Effector memory CD8-positive, alpha-beta T cell (primary cell): ENCODE measurements at regions not wholly inside any gene's neighbourhood (a gene's known extent, or its start where the extent isn't known, plus 50 kb on each side); places are given as distances from the start of the nearest gene placed in this dataset.
"Not testable (repeated sequence)": the region's sequence is repeated elsewhere in the genome, so short reads cannot be mapped to it uniquely, and the experiment has no call there.

ENCODE experiments used
- ATAC-seq: fragments of 150-1000 bp; cut with Tn5 transposase; replicated peaks from 2 replicates; pipeline ENCODE4 v1.10.0; 2021; ENCODE audit warnings: mild to moderate bottlenecking, moderate library complexity
- DNase-seq, 3 experiments: peaks; one replicate each; pipeline ENCODE4 v3.0.0; 2021
- H3K27ac Mint-ChIP-seq, 2 donors: one replicate each; pipeline ENCODE4 v1.8.0; 2022; ENCODE audit warnings: mild to moderate bottlenecking in 2 of 2, mixed read lengths in 2 of 2, moderate library complexity in 2 of 2
- H3K27me3 Mint-ChIP-seq, 2 donors: one replicate each; pipeline ENCODE4 v1.8.0; 2022; ENCODE audit warnings: mixed read lengths in 2 of 2
- H3K36me3 Mint-ChIP-seq: one replicate; pipeline ENCODE4 v1.8.0; 2022; ENCODE audit warnings: mild to moderate bottlenecking, moderate library complexity, mixed read lengths; ENCODE audit not compliant: insufficient read depth
- H3K4me1 Mint-ChIP-seq, 2 donors: one replicate each; pipeline ENCODE4 v1.8.0; 2022; ENCODE audit warnings: low read depth in 2 of 2, mixed read lengths in 2 of 2
- H3K4me3 Mint-ChIP-seq, 2 donors: one replicate each; pipeline ENCODE4 v1.8.0; 2022; ENCODE audit warnings: mild to moderate bottlenecking in 2 of 2, mixed read lengths in 2 of 2, moderate library complexity in 2 of 2
- H3K9me3 Mint-ChIP-seq, 2 donors: one replicate each; pipeline ENCODE4 v1.8.0; 2022; ENCODE audit warnings: mixed read lengths in 2 of 2

- H3K27ac Mint-ChIP-seq = no peak overlapping the region
- H3K27me3 Mint-ChIP-seq = no peaks in the 10 kb centered on the region
- no peak for ATAC-seq
- no peaks in the 10 kb centered on the region for H3K4me1 Mint-ChIP-seq
- no peak for DNase-seq
- H3K36me3 Mint-ChIP-seq = no peaks in the 10 kb centered on the region
- no peak overlapping the region for H3K4me3 Mint-ChIP-seq
- H3K9me3 Mint-ChIP-seq = no peaks in the 10 kb centered on the region
These were observed 264.9 kb downstream of the SUCLG1 start for GRCh38 chr2:84194181-84194580.

DNA sequence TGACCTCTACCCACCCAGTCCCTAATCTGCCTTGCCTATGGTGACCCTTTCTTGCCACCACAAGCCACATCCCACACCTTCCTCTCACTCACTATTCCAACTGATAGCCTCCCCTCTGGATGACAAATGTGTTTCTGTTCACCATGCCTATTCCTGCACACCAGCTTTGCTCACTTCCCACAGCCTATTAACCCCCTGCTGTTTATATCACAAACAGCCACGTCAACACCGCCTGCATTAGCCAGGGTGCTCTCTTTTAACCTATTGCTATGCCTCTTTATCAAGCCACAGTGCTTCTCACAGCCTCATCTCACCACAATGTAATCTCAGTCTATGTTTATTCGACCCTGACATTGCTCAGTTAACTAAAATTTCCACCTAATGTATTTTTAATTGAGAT lies 271.8 kb downstream of the SUCLG1 start:
- H3K4me3 Mint-ChIP-seq = no peak overlapping the region
- H3K27ac Mint-ChIP-seq = no peak overlapping the region
- H3K4me1 Mint-ChIP-seq = no peaks in the 10 kb centered on the region
- DNase-seq (no peak), ATAC-seq (no peak)
- H3K27me3 Mint-ChIP-seq = no peaks in the 10 kb centered on the region
- H3K36me3 Mint-ChIP-seq = no peaks in the 10 kb centered on the region
- no peaks in the 10 kb centered on the region for H3K9me3 Mint-ChIP-seq

DNA sequence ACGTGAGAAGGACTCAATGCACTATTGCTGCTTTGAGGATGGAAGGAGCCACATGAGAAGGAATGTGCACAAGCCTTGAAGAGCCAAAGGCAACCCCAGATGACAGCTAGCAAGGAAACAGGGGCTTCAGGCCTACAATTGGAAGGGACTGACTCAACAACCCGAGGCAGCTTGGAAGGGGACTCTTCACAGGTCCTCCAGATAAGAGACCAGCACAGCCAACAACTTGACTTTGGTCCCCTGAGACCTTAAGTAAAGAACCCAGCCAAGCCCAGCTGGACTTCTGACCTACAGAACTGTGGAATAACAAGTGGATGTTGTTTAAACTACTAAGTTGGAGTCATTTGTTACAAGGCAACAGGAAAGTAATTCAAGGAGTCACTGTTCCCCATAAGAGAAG lies 277.2 kb downstream of the SUCLG1 start:
- no peak overlapping the region for H3K27ac Mint-ChIP-seq
- no peak overlapping the region for H3K4me3 Mint-ChIP-seq
- H3K9me3 Mint-ChIP-seq = no peaks in the 10 kb centered on the region
- DNase-seq = no peak
- no peaks in the 10 kb centered on the region for H3K27me3 Mint-ChIP-seq
- no peaks in the 10 kb centered on the region for H3K36me3 Mint-ChIP-seq
- no peak for ATAC-seq
- H3K4me1 Mint-ChIP-seq = no peaks in the 10 kb centered on the region

DNA sequence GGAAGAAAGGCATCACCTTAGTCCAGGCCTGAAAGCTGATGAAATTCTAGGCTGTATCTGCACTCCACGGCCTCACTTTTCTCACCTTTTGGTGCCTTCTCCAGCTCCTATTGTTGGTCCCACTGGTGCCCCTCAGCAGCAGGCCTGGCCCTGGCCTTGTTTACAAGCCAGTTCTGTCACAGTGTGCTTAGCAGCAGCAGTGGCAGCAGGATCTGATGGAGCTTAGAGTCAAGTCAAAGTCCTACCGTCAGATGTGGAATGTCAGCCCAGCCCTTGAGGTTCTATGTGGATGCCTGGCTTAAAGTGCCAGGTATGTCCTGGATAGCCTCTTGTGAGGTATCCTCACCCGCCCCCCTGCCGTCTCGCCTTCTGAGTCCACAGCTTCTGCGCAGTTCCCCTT lies 281.3 kb downstream of the SUCLG1 start:
- Mint-ChIP-seq H3K27me3 (no peaks in the 10 kb centered on the region), H3K36me3 (no peaks in the 10 kb centered on the region), H3K27ac (no peak overlapping the region), H3K4me3 (no peak overlapping the region), H3K9me3 (no peaks in the 10 kb centered on the region), H3K4me1 (no peaks in the 10 kb centered on the region)
- ATAC-seq (no peak), DNase-seq (no peak)

- H3K27me3 Mint-ChIP-seq = no peaks in the 10 kb centered on the region
- H3K36me3 Mint-ChIP-seq = no peaks in the 10 kb centered on the region
- H3K4me1 Mint-ChIP-seq = no peaks in the 10 kb centered on the region
- H3K27ac Mint-ChIP-seq = no peak overlapping the region
- DNase-seq (no peak), ATAC-seq (no peak)
- H3K4me3 Mint-ChIP-seq = no peak overlapping the region
- no peaks in the 10 kb centered on the region for H3K9me3 Mint-ChIP-seq
These were observed 283.1 kb downstream of the SUCLG1 start for GRCh38 chr2:84175970-84176369.

- Mint-ChIP-seq H3K36me3 (no peaks in the 10 kb centered on the region), H3K27ac (no peak overlapping the region), H3K4me1 (no peaks in the 10 kb centered on the region), H3K4me3 (no peak overlapping the region), H3K27me3 (no peaks in the 10 kb centered on the region), H3K9me3 (no peaks in the 10 kb centered on the region)
- ATAC-seq (no peak), DNase-seq (no peak)
These were observed 283.7 kb downstream of the SUCLG1 start for GRCh38 chr2:84175340-84175739.

GRCh38 chr2:84173041-84173440 lies 286.0 kb downstream of the SUCLG1 start:
- DNase-seq (no peak), ATAC-seq (no peak)
- H3K4me3 Mint-ChIP-seq = no peak overlapping the region
- no peaks in the 10 kb centered on the region for H3K4me1 Mint-ChIP-seq
- no peaks in the 10 kb centered on the region for H3K36me3 Mint-ChIP-seq
- peaks cover 0 to 2% of the 10 kb centered on the region in 2 donors for H3K9me3 Mint-ChIP-seq
- H3K27ac Mint-ChIP-seq = no peak overlapping the region
- peaks cover 0 to 15% of the 10 kb centered on the region in 2 donors for H3K27me3 Mint-ChIP-seq

- H3K4me3 Mint-ChIP-seq = no peak overlapping the region
- peaks cover 0 to 20% of the 10 kb centered on the region in 2 donors for H3K27me3 Mint-ChIP-seq
- peaks cover 0 to 2% of the 10 kb centered on the region in 2 donors for H3K9me3 Mint-ChIP-seq
- no peaks in the 10 kb centered on the region for H3K4me1 Mint-ChIP-seq
- no peak overlapping the region for H3K27ac Mint-ChIP-seq
- ATAC-seq = no peak
- no peaks in the 10 kb centered on the region for H3K36me3 Mint-ChIP-seq
- no peak for DNase-seq
These were observed 288.1 kb downstream of the SUCLG1 start for GRCh38 chr2:84170979-84171378.

GRCh38 chr2:84169871-84170270 lies 289.2 kb downstream of the SUCLG1 start:
- H3K4me1 Mint-ChIP-seq = no peaks in the 10 kb centered on the region
- no peak overlapping the region for H3K27ac Mint-ChIP-seq
- H3K9me3 Mint-ChIP-seq = peaks cover 0 to 2% of the 10 kb centered on the region in 2 donors
- DNase-seq (no peak), ATAC-seq (no peak)
- H3K36me3 Mint-ChIP-seq = no peaks in the 10 kb centered on the region
- H3K4me3 Mint-ChIP-seq = no peak overlapping the region
- H3K27me3 Mint-ChIP-seq = peaks cover 0 to 20% of the 10 kb centered on the region in 2 donors

GRCh38 chr2:84168552-84168951 lies 290.5 kb downstream of the SUCLG1 start:
- H3K4me3 Mint-ChIP-seq, ATAC-seq, H3K36me3 Mint-ChIP-seq, H3K4me1 Mint-ChIP-seq, H3K9me3 Mint-ChIP-seq, DNase-seq, H3K27ac Mint-ChIP-seq: not testable (repeated sequence)
- peaks cover 0 to 20% of the 10 kb centered on the region in 2 donors for H3K27me3 Mint-ChIP-seq

GRCh38 chr2:84165256-84165655 lies 293.8 kb downstream of the SUCLG1 start:
- Mint-ChIP-seq H3K9me3 (peaks cover 4 to 6% of the 10 kb centered on the region in 2 donors), H3K4me1 (no peaks in the 10 kb centered on the region), H3K27me3 (peaks cover 0 to 38% of the 10 kb centered on the region in 2 donors), H3K36me3 (no peaks in the 10 kb centered on the region), H3K27ac (no peak overlapping the region), H3K4me3 (no peak overlapping the region)
- ATAC-seq (no peak), DNase-seq (no peak)

GRCh38 chr2:84160453-84160852 lies 298.6 kb downstream of the SUCLG1 start:
- DNase-seq (no peak), ATAC-seq (no peak)
- H3K36me3 Mint-ChIP-seq = no peaks in the 10 kb centered on the region
- no peak overlapping the region for H3K27ac Mint-ChIP-seq
- no peaks in the 10 kb centered on the region for H3K4me1 Mint-ChIP-seq
- H3K4me3 Mint-ChIP-seq = no peak overlapping the region
- H3K27me3 Mint-ChIP-seq = peaks cover 0 to 21% of the 10 kb centered on the region in 2 donors
- peaks cover 6% of the 10 kb centered on the region in 2 donors for H3K9me3 Mint-ChIP-seq

- Mint-ChIP-seq H3K4me1 (no peaks in the 10 kb centered on the region), H3K9me3 (peaks cover 6% of the 10 kb centered on the region in 2 donors)
- ATAC-seq = no peak
These were observed 300.5 kb downstream of the SUCLG1 start for GRCh38 chr2:84158605-84159004.

DNA sequence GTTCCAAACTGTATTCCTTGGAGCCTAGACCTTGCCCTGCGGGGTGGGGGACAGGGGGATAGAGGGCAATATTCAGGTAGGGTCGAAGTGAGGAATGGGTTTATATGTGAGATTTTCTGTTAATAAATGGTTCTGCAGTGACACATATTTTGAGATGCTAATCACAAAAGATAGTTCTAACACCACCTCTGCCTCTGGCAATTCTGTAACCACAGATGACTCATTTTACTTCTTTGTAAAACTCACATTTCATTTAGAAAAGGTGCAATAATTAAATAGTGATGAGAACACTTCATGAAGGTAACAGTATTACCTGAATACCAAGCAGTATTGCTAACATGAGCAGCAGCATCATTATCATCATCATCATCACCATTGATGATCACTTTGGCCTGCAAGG lies 306.6 kb downstream of the SUCLG1 start:
- no peak for ATAC-seq

More at GRCh38 chr2:84158605-84159004, 300.5 kb downstream of the SUCLG1 start:
- peaks cover 0 to 21% of the 10 kb centered on the region in 2 donors for H3K27me3 Mint-ChIP-seq
- DNase-seq = no peak
- H3K36me3 Mint-ChIP-seq = no peaks in the 10 kb centered on the region
- H3K27ac Mint-ChIP-seq = no peak overlapping the region
- no peak overlapping the region for H3K4me3 Mint-ChIP-seq

GRCh38 chr2:84144345-84144744 lies 314.7 kb downstream of the SUCLG1 start:
- H3K4me3 Mint-ChIP-seq = no peak overlapping the region
- H3K27me3 Mint-ChIP-seq = peaks cover 0 to 8% of the 10 kb centered on the region in 2 donors
- no peaks in the 10 kb centered on the region for H3K36me3 Mint-ChIP-seq
- H3K9me3 Mint-ChIP-seq = no peaks in the 10 kb centered on the region
- no peak overlapping the region for H3K27ac Mint-ChIP-seq
- no peak for DNase-seq
- ATAC-seq = no peak
- no peaks in the 10 kb centered on the region for H3K4me1 Mint-ChIP-seq

More for the DNA sequence above, 306.6 kb downstream of the SUCLG1 start:
- no peak overlapping the region for H3K27ac Mint-ChIP-seq
- no peaks in the 10 kb centered on the region for H3K4me1 Mint-ChIP-seq
- no peak overlapping the region for H3K4me3 Mint-ChIP-seq
- no peak for DNase-seq
- H3K36me3 Mint-ChIP-seq = no peaks in the 10 kb centered on the region
- no peaks in the 10 kb centered on the region for H3K9me3 Mint-ChIP-seq
- no peaks in the 10 kb centered on the region for H3K27me3 Mint-ChIP-seq
